Vagina (tissue), 2 donors: ENCODE measurements at regions not wholly inside any gene's neighbourhood (a gene's known extent, or its start where the extent isn't known, plus 50 kb on each side); places are given as distances from the start of the nearest gene placed in this dataset.

Experiments
- POLR2AphosphoS5 ChIP-seq, 2 donors: sonication (generic); formaldehyde crosslinking; IDR thresholded peaks; one replicate each; pipeline ENCODE4 v1.9.0; 2017; ENCODE audit warnings: antibody characterized with exemption in 2 of 2, mild to moderate bottlenecking in 2 of 2, low read depth in 1 of 2; ENCODE audit not compliant: insufficient read depth in 1 of 2
- TF ChIP-seq, protein P1 (sequence below), 3 experiments: fragments of 450-650 bp in 2 of 3; fragments of 200-600 bp in 1 of 3; sonication (generic) in 1 of 3; IDR thresholded peaks; one replicate each; pipeline ENCODE4 v1.5.1; 2017 to 2019; ENCODE audit warnings: antibody characterized with exemption in 3 of 3, mild to moderate bottlenecking in 2 of 3, moderate library complexity in 2 of 3

DNA sequence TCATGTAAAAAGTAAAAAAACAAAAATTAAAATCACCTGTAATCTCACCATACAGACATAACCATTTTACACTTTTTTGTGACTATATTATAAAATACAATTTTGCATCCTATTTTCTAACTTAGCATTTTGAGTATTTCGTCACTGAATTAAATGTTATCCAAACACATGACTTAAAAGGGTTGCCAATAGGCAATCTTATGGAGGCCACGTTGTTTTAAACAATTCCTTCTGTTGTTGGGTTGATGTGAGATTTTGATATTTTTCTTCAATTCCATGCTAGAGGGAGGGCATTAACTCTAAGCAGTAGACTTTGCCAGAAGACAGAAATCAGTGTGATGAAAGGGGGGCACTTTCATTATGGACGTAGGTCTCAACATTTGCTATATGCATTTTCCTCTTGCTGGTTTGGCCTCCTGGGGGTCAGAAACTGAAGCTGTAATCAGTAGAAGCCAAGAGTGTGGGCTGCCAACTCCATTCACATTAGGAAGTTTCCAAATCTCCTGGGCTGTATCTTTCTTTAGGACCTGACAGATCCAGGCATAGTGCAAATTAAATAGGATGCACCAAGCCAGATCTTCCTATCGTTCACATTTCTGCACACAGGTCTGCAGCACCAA is 614.2 kb upstream of the CLINT1 start:
- no peak for TF ChIP-seq POLR2AphosphoS5 (IDR thresholded peaks at IDR 0.05; ENCODE audit: insufficient read depth in 1 of 2, low read depth in 1 of 2)
- TF ChIP-seq, protein P1, sequence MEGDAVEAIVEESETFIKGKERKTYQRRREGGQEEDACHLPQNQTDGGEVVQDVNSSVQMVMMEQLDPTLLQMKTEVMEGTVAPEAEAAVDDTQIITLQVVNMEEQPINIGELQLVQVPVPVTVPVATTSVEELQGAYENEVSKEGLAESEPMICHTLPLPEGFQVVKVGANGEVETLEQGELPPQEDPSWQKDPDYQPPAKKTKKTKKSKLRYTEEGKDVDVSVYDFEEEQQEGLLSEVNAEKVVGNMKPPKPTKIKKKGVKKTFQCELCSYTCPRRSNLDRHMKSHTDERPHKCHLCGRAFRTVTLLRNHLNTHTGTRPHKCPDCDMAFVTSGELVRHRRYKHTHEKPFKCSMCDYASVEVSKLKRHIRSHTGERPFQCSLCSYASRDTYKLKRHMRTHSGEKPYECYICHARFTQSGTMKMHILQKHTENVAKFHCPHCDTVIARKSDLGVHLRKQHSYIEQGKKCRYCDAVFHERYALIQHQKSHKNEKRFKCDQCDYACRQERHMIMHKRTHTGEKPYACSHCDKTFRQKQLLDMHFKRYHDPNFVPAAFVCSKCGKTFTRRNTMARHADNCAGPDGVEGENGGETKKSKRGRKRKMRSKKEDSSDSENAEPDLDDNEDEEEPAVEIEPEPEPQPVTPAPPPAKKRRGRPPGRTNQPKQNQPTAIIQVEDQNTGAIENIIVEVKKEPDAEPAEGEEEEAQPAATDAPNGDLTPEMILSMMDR (IDR thresholded peaks at IDR 0.05), result no peak
